Pancreas (tissue), 10 donors: ENCODE measurements at regions not wholly inside any gene's neighbourhood (a gene's known extent, or its start where the extent isn't known, plus 50 kb on each side); places are given as distances from the start of the nearest gene placed in this dataset.

ENCODE experiments used
- ATAC-seq, 4 donors: fragments of 200-7000 bp; cut with Tn5 transposase; one replicate each; pipeline versions ENCODE4 v1.8.0 to v1.9.1; 2020; ENCODE audit warnings: mild to moderate bottlenecking in 4 of 4, moderate library complexity in 4 of 4
- DNase-seq, 6 donors: peaks; one replicate each; pipeline ENCODE4 v3.0.0-alpha.2; 2020
- FAIRE-seq: peaks from 2 replicates; lab custom pipeline; 2012; peaks lifted over from hg19 to GRCh38; lab: Jason Lieb, UNC
- H3K27ac ChIP-seq, 4 donors: fragments of 200-600 bp; sonication (generic); 1 replicate in 3 of 4; 2 replicates in 1 of 4; pipeline versions ENCODE4 v1.5.0 to v1.8.0; 2020
- H3K27me3 ChIP-seq, 4 donors: fragments of 200-600 bp; one replicate each; pipeline ENCODE4 v1.8.0; 2021
- H3K36me3 ChIP-seq, 3 donors: fragments of 200-600 bp; sonication (generic) in 1 of 3; one replicate each; pipeline versions ENCODE4 v1.5.0 to v1.8.0; 2020 to 2021
- H3K4me1 ChIP-seq, 3 donors: fragments of 200-600 bp; one replicate each; pipeline ENCODE4 v1.8.0; 2021
- H3K4me3 ChIP-seq, 4 donors: fragments of 200-600 bp; sonication (generic) in 2 of 4; one replicate each; pipeline versions ENCODE4 v1.5.0 to v1.8.0; 2020 to 2021
- H3K9me3 ChIP-seq, 4 donors: fragments of 200-600 bp; one replicate each; pipeline ENCODE4 v1.8.0; 2021
- WGBS, 2 donors: extraction: QIAGEN DNeasy Blood & Tissue Kit; methylation state at CpG; one replicate each; pipeline ENCODE4 v1.1.7; 2013; 5-methylcytosine and 5-hydroxymethylcytosine counted together
- intact Hi-C, 3 donors: fragments of 100-400 bp; cut with DNase I; formaldehyde crosslinking; loops; one replicate each; pipeline versions ENCODE4 v1.11.1 to v1.14.2; 2022
- TF ChIP-seq, protein P1 (sequence below), 4 donors: fragments of 200-600 bp; sonication (generic) in 3 of 4; IDR thresholded peaks; one replicate each; pipeline versions ENCODE4 v1.5.0 to v1.8.0; 2021; ENCODE audit warnings: antibody characterized with exemption in 4 of 4
- donor health status: healthy with polysubstance abuse.
- donor health status: DM: no; HTN: no; CAD: no; lungs with moderate emphysema.
- donor health status: DM: no; HTN: no; CAD: no.
- donor health status: control.
- donor health status: control.
- donor health status: Bipolar disorder and iron deficiency.
- donor health status: DM: yes; HTN: yes; CAD: no.
- donor health status: DM: no; HTN: no; CAD: no.
- donor health status: DM: no; HTN: no; CAD: no.
- donor health status: DM: yes; HTN: yes; CAD: no.

GRCh38 chr2:12110481-12110880, 364.0 kb downstream of the LPIN1 start:
- WGBS, 2 donors, result 85 to 88% methylated on average over 5 of the region's 5 CpGs
- FAIRE-seq (no peak), ATAC-seq (no peak), DNase-seq (no peak)
- H3K27ac ChIP-seq, result no peak overlapping the region
- H3K4me3 ChIP-seq, result no peak overlapping the region
- no peaks in the 10 kb centered on the region for H3K27me3 ChIP-seq
- no peaks in the 10 kb centered on the region for H3K4me1 ChIP-seq
- TF ChIP-seq, protein P1, sequence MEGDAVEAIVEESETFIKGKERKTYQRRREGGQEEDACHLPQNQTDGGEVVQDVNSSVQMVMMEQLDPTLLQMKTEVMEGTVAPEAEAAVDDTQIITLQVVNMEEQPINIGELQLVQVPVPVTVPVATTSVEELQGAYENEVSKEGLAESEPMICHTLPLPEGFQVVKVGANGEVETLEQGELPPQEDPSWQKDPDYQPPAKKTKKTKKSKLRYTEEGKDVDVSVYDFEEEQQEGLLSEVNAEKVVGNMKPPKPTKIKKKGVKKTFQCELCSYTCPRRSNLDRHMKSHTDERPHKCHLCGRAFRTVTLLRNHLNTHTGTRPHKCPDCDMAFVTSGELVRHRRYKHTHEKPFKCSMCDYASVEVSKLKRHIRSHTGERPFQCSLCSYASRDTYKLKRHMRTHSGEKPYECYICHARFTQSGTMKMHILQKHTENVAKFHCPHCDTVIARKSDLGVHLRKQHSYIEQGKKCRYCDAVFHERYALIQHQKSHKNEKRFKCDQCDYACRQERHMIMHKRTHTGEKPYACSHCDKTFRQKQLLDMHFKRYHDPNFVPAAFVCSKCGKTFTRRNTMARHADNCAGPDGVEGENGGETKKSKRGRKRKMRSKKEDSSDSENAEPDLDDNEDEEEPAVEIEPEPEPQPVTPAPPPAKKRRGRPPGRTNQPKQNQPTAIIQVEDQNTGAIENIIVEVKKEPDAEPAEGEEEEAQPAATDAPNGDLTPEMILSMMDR (IDR thresholded peaks at IDR 0.05), result no peak
- no peaks in the 10 kb centered on the region for H3K36me3 ChIP-seq
- intact Hi-C loops, result no loop called here
- no peaks in the 10 kb centered on the region for H3K9me3 ChIP-seq

DNA sequence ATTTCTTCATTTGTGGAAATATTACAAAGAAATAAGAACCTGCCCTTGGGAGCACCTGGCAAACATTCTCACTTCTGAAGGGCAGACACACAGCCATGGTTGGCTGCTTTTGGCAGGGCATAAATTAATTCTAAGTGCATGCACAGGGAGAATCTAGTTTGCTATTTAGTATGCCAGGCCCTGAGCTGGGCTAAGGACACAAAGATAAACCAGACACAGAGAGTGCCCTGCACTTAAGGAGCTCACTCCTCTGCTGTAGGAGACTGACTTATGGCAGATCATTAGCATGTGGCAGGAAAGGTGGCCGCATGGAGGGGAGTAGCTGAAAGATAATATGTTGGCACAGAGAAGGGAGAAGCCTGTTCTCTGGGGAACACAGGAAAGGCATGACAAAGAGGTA, 367.0 kb downstream of the LPIN1 start:
- intact Hi-C loops, result no loop called here

DNA sequence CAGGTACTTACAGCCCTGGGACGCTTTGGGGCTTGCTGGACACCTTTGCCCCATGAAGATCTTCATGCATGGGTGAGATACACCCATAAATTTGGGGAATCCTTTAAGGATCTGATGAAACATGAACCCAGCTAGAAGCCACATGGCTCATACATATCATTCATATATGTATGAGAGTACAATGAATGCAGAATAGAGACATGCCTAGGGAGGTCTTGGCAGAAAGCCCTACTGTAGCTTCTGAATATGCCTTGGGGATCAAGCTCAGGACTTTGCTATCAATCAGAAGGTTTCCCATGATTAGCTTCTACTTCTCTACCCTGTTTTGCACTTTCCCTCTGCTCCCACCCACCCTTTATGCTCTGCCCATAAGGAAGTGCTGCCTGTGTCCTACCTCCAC, 368.4 kb downstream of the LPIN1 start:
- FAIRE-seq (no peak), DNase-seq (no peak), ATAC-seq (no peak)
- TF ChIP-seq, protein P1 (IDR thresholded peaks at IDR 0.05), result no peak
- H3K36me3 ChIP-seq, result no peaks in the 10 kb centered on the region
- H3K27ac ChIP-seq, result no peak overlapping the region
- no peak overlapping the region for H3K4me3 ChIP-seq
- intact Hi-C loops, result no loop called here
- no peaks in the 10 kb centered on the region for H3K9me3 ChIP-seq
- no peaks in the 10 kb centered on the region for H3K27me3 ChIP-seq
- no peaks in the 10 kb centered on the region for H3K4me1 ChIP-seq
- WGBS, 2 donors, result 0 to 33% methylated on average over 1 of the region's 1 CpG

More for the DNA sequence above, 367.0 kb downstream of the LPIN1 start:
- TF ChIP-seq, protein P1 (IDR thresholded peaks at IDR 0.05), result no peak
- Histone ChIP-seq H3K4me3 (no peak overlapping the region), H3K36me3 (no peaks in the 10 kb centered on the region), H3K27me3 (no peaks in the 10 kb centered on the region), H3K4me1 (no peaks in the 10 kb centered on the region), H3K27ac (no peak overlapping the region), H3K9me3 (no peaks in the 10 kb centered on the region)
- ATAC-seq (no peak), FAIRE-seq (no peak), DNase-seq (no peak)
- WGBS, 2 donors, result 60 to 67% methylated on average over 1 of the region's 1 CpG

- intact Hi-C loops, result no loop called here
- TF ChIP-seq, protein P1 (IDR thresholded peaks at IDR 0.05), result no peak
- Histone ChIP-seq H3K27ac (no peak overlapping the region), H3K36me3 (no peaks in the 10 kb centered on the region), H3K27me3 (no peaks in the 10 kb centered on the region), H3K9me3 (no peaks in the 10 kb centered on the region), H3K4me1 (no peaks in the 10 kb centered on the region), H3K4me3 (no peak overlapping the region)
- ATAC-seq, result no peak
- FAIRE-seq, result no peak
- 80 to 82% methylated on average over 7 of the region's 7 CpGs for WGBS, 2 donors
- no peak for DNase-seq
Measured at GRCh38 chr2:12116228-12116750, 369.9 kb downstream of the LPIN1 start.

DNA sequence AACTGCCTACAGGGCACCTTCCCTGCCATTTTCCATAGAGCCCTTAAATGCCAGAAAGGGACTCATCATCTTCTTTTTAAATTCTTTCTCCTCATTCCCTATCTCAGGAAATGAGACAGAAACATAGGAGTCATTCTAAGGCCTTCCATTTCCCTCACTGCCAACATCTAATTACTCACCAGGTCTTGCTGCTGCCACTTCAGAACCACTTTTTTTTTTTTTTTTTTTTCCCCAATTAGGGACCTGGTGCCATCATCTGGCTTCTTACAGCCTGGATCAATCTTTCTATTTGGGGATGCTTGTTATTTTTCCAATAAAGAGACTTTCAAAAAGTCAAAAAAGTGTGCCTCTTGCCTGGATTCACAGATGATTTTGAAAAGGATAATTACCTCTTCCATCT, 373.4 kb downstream of the LPIN1 start:
- TF ChIP-seq, protein P1 (IDR thresholded peaks at IDR 0.05), result no peak
- no peak for DNase-seq
- intact Hi-C loops, result no loop called here
- H3K27ac ChIP-seq, result no peak overlapping the region
- H3K4me3 ChIP-seq, result no peak overlapping the region
- no peak for FAIRE-seq
- H3K4me1 ChIP-seq, result no peaks in the 10 kb centered on the region
- no peaks in the 10 kb centered on the region for H3K27me3 ChIP-seq
- H3K36me3 ChIP-seq, result no peaks in the 10 kb centered on the region
- no peak for ATAC-seq
- H3K9me3 ChIP-seq, result no peaks in the 10 kb centered on the region
